Stimulated activated CD8-positive, alpha-beta memory T cell treated with anti-CD3 and anti-CD28 coated beads, Interleukin-4, amount 100 ng/mL, for 4 hours (primary cell): ENCODE measurements at regions not wholly inside any gene's neighbourhood (a gene's known extent, or its start where the extent isn't known, plus 50 kb on each side); places are given as distances from the start of the nearest gene placed in this dataset.
"Not testable (repeated sequence)": the region's sequence is repeated elsewhere in the genome, so short reads cannot be mapped to it uniquely, and the experiment has no call there.

Source experiments
- DNase-seq, 2 donors: peaks; one replicate each; pipeline ENCODE4 v3.0.0-alpha.2; 2020; ENCODE audit warnings: low read depth in 2 of 2, low spot score in 1 of 2

DNA sequence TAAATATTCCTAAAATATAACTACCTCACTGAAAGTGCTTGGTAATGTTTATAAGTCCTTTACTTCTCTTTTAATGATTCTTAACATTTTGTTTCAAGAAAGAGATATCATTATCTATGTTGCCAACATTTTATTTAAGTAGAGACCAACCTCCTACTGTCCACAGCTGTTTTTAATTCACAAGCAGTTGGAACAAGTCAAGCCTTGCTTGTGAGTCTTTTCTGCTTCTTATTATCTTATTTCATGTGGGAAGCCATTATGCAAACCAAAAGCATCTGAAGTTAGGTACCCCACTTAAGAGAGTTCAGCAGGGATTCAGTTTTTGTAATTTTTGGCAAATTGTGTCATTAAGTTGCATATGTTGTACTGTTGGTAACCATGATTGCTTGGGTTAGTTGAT lies 1714.5 kb downstream of the GRIK2 start:
- DNase-seq, result no peak

DNA sequence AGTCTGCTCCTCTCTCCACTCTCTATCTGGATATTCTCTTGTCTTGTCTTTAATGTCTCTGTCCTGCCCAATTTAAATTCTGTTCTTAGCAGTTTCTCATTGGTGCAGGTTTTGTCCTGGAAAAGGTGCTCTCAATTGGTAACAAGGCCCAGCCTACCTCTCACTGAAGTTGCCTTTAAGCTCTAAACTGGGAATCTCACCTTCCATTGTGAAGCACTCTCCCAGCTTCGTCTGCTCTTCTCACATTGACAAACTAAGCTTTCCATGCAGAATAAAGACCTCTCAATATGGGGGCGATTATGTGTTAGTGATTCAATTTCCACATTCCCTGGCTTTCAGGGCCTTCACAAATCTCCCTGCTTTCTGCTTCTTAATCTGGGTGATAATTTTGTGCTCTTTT lies 1712.2 kb downstream of the GRIK2 start:
- no peak for DNase-seq

DNA sequence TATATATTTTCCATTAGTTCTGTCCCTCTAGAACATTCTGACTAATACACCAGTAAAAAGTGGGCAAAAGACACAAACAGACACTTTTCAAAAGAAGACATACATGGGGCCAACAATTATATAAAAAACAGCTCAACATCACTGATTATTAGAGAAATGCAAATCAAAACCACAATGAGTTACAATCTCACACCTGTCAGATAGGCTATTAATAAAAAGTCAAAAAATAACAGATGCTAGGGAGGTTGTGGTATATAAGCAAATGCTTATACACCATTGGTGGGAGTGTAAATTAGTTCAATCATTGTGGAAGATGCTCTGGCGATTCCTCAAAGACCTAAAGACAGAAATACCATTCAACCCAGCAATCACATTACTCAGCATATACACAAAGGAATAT lies 1707.8 kb downstream of the GRIK2 start:
- no peak for DNase-seq

DNA sequence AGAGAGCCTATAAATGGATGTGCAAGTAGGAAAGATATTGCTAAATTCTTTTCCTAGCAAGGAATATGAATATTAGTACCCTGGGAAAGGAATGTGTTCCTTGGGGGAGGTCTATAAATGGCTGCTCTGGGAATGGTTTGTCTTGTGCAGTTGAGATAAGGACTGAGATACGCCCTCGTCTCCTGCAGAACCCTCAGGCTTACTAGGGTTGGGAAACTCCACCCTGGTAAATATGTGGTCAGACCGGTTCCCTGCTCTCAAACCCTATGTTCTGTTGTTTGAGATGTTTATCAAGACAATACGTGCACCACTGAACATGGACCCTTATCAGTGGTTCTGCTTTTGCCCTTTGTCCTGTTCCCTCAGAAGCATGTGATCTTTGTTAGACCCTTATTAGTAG lies 1698.9 kb downstream of the GRIK2 start:
- DNase-seq, result not testable (repeated sequence)

DNA sequence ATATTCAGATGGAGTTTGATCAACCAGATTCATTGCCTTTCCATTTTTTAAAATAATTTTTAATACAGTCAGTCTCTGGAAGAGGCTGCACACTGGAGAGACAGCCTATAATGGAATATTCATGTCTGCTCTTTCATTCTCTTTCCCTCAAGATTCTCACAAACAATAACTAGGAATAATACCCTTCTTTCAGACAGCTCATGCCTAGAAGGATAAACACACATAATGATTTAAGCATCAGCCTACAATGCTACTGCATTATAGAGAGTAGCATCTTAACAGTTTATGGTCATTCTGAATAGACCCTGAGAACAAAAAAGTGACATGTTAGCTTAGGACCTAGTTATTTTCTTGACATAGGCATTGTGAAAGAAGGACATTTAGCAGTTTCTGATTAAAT lies 1692.3 kb downstream of the GRIK2 start:
- no peak for DNase-seq

DNA sequence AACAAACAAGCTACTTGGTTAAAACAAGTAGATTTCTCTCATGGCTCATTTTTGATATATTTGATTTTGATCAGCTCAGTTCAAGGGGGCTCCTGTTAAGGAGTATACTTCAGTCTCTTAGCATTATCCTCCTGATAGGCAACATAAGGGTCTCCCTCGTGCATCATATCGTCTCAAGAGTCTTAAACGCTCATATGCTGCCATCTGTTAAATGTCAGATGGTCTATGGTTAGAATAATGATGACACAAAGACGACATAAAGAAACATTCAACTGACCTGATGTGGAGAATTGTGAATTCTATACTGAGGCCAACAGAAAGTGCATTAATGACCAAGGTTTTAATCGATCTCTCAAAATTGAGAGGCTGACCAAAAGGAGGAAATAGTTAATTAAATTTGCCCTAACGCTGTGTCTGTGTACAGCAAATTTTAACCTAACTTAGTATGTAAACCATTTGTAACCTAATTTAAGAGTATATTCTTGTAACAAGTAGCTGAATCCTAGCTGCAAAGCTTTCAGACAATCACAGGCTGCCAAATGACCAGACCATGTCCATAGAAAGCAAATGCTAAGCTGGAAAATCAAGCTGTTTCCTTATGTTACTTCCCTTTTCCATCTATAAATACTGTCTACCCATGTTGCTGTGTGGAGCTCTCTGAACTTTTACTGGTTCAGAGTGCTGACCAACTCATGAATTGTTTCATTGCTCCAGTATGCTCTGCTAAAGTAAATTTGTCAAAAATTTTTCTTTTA lies 1688.5 kb downstream of the GRIK2 start:
- DNase-seq, result no peak

DNA sequence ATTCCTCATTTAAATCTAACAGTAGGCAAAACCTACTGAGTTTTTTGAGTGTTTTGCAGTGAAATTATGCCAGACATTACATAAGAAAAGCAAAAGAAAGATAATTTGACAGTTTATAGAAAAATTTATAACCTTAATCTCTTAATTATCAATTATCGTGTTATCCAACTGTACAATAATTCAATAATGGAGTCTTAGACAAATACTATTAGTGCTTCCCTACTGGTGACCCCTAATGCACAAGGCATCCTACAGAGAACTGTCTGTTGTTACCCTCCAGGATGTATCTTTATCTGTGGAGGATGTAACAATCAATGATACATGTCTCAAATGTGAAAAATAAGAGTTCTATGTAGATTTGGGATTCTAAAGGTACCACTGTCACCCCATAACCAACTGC lies 1687.6 kb downstream of the GRIK2 start:
- no peak for DNase-seq

DNA sequence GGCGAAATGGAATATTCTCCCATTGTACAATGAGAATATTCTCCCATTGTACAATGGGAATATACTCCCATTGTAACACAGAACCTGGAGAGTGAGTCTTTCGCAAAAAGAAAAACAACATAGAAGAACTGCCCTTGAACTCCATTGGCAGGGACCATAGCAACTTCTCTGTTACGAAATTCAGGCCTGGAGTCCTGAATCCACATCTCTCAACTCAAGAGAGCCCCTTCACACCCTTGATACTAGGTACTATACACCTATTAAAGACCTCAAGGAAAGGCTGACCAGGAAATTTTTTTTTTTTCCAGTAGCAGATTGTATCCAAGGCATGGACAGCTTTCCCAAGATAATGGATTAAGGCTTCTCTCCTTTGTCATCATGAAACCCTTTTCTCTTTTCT lies 1687.0 kb downstream of the GRIK2 start:
- DNase-seq, result no peak

DNA sequence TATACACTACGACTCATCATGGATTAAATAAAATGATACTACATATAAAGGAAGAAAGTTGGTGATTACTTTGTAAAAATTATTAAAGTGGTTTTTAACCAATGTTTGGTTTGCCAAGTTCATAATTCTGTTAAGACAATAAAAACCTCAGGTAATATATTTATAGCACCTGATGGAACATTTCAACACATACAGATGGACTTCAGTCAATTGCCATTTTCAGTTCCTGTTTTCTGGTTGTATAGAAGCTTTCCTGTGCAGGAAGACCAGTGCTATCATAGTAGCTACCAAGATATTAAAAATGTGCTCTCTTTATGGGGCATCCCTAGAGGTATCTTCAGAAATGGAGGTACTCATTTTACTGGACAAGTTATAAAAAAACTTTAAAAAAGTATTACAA lies 1686.4 kb downstream of the GRIK2 start:
- DNase-seq, result no peak

DNA sequence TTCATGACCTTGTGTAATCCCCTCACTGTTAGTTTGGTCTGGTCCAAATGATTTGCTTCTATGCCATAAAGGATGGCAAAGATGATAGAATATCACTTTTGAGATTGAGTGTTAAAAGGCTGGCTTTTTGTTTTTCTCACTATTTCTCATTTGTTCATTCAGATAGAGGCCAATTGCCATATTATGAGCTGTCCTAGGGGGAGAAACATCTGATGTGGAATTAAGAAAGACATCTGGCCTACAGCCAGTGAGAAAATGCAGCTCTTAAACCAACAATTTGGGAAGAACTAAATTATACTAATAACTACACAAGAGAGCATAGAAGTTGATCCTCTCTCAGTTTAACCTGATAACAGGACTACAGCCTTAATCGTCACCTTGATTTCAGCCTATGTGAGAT lies 1668.6 kb downstream of the GRIK2 start:
- no peak for DNase-seq

DNA sequence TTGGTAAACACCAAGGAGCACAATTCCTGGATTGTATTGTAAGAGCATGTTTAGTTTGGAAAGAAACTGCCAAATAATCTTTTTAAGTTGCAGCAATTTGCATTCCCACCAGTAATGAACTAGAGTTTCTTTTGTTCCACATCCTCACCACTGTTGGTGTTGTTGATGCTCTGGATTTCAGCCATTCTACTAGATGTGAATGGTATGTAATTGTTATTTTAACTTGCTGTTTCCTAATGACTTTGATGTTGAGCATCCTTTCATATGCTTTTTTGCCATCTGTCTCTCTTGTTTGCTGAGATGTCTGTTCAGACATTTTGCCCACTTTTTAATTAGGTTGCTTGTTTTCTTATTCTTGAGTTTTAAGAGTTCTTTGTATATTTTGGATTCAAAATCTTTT lies 1654.1 kb downstream of the GRIK2 start:
- DNase-seq, result no peak

DNA sequence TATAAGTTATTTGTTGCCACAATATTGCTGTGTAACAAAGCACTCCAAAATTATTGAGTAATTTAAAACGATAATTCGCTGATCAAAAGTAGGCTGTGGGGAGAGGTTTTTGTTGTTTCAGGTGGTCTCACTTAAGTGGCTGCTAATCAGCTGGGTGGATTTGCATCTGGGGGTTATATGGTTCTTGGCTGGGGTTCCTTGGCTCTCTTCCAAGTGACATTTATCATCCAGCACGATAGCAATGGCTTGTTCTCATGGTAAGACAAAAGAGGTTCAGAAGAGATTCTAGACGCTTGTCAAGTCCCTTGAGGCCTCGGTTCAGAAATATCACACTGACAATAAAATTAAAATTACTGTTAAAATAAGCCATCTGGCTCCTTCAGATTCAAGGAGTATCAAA lies 1648.8 kb downstream of the GRIK2 start:
- DNase-seq, result no peak

DNA sequence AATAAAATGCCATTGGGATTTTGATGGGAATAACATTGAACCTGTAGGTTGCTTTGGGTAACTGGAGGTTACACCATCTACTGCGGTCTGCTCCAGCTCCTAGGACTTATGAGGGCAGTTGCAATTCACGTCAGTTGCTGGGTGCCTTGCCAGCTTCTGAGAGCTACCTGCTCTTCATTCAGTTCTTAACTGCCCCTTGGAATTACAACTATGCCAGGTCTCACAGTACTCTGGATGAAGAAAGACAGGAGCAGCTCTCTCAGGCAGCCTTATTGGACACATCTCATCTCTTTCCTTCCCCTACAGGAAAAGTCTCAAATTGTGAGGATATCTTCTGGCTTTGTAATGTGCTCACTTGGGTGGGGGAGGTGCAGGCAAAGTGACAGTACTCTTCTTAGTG lies 1643.3 kb downstream of the GRIK2 start:
- no peak for DNase-seq

DNA sequence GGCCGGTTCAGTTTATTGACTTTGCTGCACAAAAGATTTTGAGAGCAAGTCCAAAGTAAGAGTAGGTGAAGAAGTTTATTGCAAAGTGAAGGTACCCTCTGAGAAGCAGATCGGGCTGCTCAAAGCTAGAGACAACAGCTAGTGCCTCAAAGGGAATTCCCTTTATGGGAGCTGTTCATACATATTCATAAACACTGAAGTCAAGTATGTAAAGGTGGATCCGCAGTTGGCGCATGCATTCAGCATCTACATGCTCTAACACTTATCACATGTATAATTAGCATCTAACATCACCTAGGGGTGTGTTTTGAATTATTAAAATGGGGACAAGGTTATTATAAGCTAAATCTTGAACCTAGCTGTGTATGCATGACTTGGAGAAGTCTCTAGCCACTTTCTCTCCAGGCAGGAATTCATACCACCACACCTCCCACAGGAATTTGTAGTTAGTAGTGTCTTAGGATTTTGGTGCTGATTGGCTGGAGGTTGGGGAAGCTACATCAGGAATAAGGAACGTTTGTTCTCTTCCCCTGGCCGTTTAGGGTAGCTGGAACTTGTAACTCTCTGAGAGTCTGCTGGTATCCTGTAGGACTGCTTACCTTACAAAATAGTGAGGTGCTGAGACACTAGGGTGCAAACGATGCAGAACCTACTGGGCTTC lies 1633.9 kb downstream of the GRIK2 start:
- DNase-seq, result no peak

DNA sequence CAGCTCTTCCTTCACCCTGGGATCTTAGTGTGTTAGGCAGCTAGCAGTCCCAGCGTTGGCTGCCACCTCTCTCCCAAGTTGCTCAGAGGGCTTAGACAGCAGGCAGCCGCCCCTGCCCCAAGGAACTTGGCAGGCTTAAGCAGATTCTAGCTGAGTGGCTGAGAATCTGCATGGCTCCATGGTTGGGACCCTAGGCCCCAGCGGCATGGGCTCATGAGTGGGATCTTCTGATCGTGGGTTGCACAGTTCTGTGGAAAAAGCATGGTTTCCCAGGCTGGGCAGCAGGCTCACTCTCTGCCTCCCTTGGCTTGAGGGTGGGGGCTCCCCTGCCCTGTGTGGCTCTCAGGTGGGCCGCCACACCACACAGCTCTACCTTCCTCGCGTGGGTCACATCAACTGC lies 1624.9 kb downstream of the GRIK2 start:
- DNase-seq, result no peak

DNA sequence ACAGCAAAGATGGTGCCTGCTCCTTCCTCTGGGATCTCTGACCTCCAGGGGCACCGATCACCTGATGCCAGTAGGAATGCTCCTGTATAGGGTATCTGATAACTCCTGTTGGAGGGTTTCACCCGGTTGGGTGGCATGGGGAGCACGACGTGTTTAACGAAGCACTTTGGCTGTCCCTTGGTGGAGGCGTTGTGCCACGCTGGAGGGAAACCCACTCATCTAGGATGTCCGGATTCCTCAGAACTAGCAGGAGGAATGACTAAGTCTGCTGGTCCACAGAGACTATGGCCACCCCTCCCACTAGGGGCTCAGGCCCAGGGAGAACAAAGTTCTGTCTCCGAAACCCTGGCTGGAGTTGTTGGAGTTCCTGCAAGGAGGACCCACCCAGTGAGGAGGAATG lies 1624.4 kb downstream of the GRIK2 start:
- no peak for DNase-seq

DNA sequence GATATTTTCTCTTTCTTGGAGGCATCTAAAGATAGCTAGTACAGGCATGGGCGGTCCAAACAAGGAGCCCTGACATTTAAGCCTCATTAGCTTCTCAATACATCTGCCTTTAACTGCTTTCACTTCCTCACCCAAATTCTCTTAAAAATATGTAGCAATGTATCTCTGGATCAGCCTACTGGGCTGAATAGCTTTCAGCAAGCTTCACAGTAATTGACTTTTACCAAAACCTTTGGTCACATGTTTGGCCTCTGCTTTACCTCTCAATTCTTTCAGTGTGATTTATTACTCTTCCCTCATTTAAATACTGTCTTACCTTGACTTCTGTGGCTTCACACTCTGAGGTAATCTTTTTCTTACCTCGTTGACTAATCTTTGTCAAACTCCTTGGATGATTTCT lies 1618.1 kb downstream of the GRIK2 start:
- DNase-seq, result no peak

DNA sequence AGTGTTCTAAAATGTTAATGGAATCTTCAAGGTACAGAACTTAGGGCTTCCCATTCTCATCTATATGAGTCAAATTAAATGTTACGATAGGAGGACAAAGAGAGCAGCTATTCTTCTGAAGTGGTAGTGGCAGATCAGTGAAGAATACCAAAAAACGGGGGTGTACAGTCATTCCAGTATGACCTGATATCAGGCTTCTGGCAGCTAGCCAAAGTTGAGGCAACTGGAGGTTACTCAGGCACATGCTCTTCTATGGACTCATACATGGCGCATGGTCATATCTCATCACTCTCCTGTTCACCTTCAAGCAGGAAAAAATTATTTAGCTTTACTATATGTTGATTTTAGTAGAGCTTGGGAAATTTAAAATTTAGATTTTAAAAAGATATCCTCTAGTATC lies 1608.8 kb downstream of the GRIK2 start:
- DNase-seq, result no peak

DNA sequence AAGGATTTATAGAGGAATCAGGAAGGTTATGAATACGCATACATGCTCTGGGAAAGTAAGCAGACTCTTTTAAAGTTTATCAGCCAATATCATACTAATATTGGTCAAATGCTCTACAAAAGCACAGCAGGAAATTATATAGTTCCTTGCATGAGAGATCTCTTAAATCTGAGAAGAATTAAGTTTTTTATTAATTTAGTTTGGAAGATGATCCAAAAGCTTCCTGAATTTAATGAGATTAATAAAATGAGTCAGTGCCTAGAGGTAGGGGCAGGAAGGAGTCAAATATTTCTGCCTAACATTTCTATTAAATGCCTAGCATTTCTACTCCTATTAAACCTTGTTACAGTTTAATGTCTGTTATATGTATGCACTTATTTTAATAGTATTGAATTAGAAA lies 1608.2 kb downstream of the GRIK2 start:
- no peak for DNase-seq

DNA sequence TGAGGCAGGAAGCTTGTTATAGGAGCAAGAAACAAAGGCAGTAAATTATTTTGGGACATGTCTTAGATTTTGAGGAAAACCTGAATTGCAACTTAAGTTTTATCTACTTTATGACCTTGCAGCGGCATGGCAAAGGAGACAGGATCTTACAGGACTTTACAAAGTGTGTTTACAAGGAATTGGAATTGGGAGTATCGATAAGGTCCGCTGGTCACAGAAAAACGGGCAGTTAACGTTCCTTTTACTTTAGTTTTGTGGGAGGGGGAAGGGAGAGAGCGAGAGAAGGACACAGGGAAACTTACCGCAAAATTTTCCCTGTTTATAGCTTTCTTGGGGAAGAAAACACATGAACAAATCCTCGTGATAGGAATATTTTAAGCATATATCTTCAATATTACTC lies 1607.2 kb downstream of the GRIK2 start:
- no peak for DNase-seq

DNA sequence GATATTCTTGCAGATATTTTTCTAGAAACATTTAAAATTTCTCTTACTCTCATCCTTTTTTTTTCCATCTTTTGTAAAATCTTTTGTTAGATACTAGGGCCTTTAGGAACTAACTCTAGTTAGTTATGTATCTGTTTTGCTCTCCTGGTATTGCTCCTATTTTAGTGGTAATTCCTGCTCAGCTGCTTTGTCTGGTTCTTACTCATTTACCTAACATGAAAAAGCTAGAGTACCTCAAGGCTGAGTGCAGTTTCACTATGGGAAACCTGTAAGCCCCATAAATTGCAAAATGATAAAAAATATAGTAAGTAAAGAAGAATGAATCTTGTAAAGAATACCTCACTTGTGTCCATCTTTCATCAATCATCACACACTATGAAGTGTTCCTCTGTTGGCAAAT lies 1602.0 kb downstream of the GRIK2 start:
- no peak for DNase-seq

DNA sequence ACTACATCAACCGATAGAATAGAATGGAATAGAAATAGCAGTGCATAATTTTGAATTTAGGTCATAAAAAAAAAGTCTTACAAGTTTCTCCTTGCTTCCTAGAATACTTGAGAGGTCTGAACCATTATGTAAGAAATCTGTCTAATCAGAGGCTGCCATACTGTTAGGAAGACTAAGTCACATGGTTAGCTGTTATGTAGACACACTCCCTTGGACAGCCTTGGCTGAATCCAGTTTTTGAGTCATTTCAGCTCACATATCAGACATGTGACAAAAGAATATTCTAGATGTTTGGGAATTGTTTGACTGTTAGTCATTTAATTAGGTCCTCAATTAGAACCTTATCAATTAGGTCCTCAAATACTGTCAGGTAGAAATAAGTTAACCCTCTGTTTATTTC lies 1601.4 kb downstream of the GRIK2 start:
- no peak for DNase-seq

DNA sequence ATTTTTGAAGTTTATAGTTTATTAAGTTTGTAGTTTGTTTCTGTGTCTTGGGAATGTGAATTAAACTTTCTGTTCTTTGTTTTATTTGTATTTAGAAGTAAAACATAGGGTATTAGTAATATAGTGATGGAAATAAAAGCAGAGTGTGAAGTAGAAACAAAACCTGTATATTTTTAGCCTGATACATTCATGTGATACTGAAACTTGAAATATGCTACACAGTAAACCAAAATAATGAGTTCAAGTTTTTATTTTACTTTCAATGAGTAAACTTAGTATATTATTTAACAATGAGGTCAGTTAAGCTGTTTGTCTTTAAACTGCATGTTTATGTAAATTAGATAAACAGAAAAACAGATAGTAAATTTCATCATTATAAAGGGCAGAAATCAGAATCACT lies 1592.6 kb downstream of the GRIK2 start:
- DNase-seq, result no peak
